ENCODE measurements at regions not wholly inside any gene's neighbourhood (a gene's known extent, or its start where the extent isn't known, plus 50 kb on each side); places are given as distances from the start of the nearest gene placed in this dataset.

GRCh38 chr16:27646806-27647205 is 96.9 kb downstream of the KATNIP start:
- Histone ChIP-seq H3K4me1 (peaks cover 8% of the 10 kb centered on the region), H3K9me3 (replicated peaks) (no peaks in the 10 kb centered on the region), H3K27me3 (ENCODE audit: low read depth) (no peaks in the 10 kb centered on the region), H3K36me3 (peaks cover 14% of the 10 kb centered on the region), H3K27ac (replicated peaks) (no peak overlapping the region), H3K4me3 (no peak overlapping the region)
- no peak for DNase-seq
- intact Hi-C loops (cut with micrococcal nuclease), result no loop called here
- TF ChIP-seq CTCF (IDR thresholded peaks at IDR 0.05; ENCODE audit: borderline replicate concordance), result no peak

- Histone ChIP-seq H3K27me3 (ENCODE audit: low read depth) (no peaks in the 10 kb centered on the region), H3K4me1 (peaks cover 8% of the 10 kb centered on the region), H3K4me3 (no peak overlapping the region), H3K9me3 (replicated peaks) (no peaks in the 10 kb centered on the region), H3K27ac (replicated peaks) (no peak overlapping the region), H3K36me3 (peaks cover 14% of the 10 kb centered on the region)
- no peak for TF ChIP-seq CTCF (IDR thresholded peaks at IDR 0.05; ENCODE audit: borderline replicate concordance)
- no peak for DNase-seq
- intact Hi-C loops (cut with micrococcal nuclease), result no loop called here
These were observed 99.1 kb downstream of the KATNIP start for GRCh38 chr16:27649021-27649420.

- DNase-seq, result no peak
- no peak overlapping the region for H3K4me3 ChIP-seq
These were observed 100.2 kb downstream of the KATNIP start for GRCh38 chr16:27650073-27650701.

GRCh38 chr16:27651301-27651700 is 101.4 kb downstream of the KATNIP start:
- no peaks in the 10 kb centered on the region for H3K27me3 ChIP-seq (ENCODE audit: low read depth)
- H3K4me3 ChIP-seq, result no peak overlapping the region
- TF ChIP-seq CTCF (IDR thresholded peaks at IDR 0.05; ENCODE audit: borderline replicate concordance), result no peak
- peaks cover 8% of the 10 kb centered on the region for H3K4me1 ChIP-seq
- H3K36me3 ChIP-seq, result peaks cover 34% of the 10 kb centered on the region
- H3K27ac ChIP-seq (replicated peaks), result no peak overlapping the region
- H3K9me3 ChIP-seq (replicated peaks), result no peaks in the 10 kb centered on the region
- DNase-seq, result no peak
- intact Hi-C loops (cut with micrococcal nuclease), result no loop called here

More at GRCh38 chr16:27650073-27650701, 100.2 kb downstream of the KATNIP start:
- intact Hi-C loops (cut with micrococcal nuclease), result no loop called here
- H3K36me3 ChIP-seq, result peaks cover 23% of the 10 kb centered on the region
- H3K9me3 ChIP-seq (replicated peaks), result no peaks in the 10 kb centered on the region
- no peaks in the 10 kb centered on the region for H3K27me3 ChIP-seq (ENCODE audit: low read depth)
- peak overlapping the region; percentile 11 for H3K27ac ChIP-seq (replicated peaks)
- peaks cover 8% of the 10 kb centered on the region for H3K4me1 ChIP-seq
- no peak for TF ChIP-seq CTCF (IDR thresholded peaks at IDR 0.05; ENCODE audit: borderline replicate concordance)

- peaks cover 26% of the 10 kb centered on the region for H3K36me3 ChIP-seq
- peaks cover 9% of the 10 kb centered on the region for H3K9me3 ChIP-seq (replicated peaks)
- H3K27me3 ChIP-seq (ENCODE audit: low read depth), result no peaks in the 10 kb centered on the region
- DNase-seq, result no peak
- H3K4me1 ChIP-seq, result no peaks in the 10 kb centered on the region
- no peak for TF ChIP-seq CTCF (IDR thresholded peaks at IDR 0.05; ENCODE audit: borderline replicate concordance)
- intact Hi-C loops (cut with micrococcal nuclease), result no loop called here
- no peak overlapping the region for H3K27ac ChIP-seq (replicated peaks)
- no peak overlapping the region for H3K4me3 ChIP-seq
These were observed 107.9 kb downstream of the KATNIP start for GRCh38 chr16:27657811-27658210.
